H9 (cell line): ENCODE measurements at regions not wholly inside any gene's neighbourhood (a gene's known extent, or its start where the extent isn't known, plus 50 kb on each side); places are given as distances from the start of the nearest gene placed in this dataset.

Experiments used
- DNase-seq: peaks from one replicate; pipeline ENCODE4 v3.0.0-alpha.2; 2017
- H2AFZ ChIP-seq: one replicate; pipeline ENCODE4 v1.6.1; 2013; ENCODE audit warnings: mild to moderate bottlenecking, low read length, control low read depth, moderate library complexity
- H2AK5ac ChIP-seq: 2 replicates; pipeline ENCODE4 v1.6.1; 2013; ENCODE audit warnings: low read length, control low read depth, mixed read lengths; ENCODE audit not compliant: insufficient read length
- H2BK120ac ChIP-seq: one replicate; pipeline ENCODE4 v1.6.1; 2013; ENCODE audit warnings: low read depth, mild to moderate bottlenecking, low read length, control low read depth, inconsistent platforms; ENCODE audit not compliant: poor library complexity, severe bottlenecking
- H2BK12ac ChIP-seq: 2 replicates; pipeline ENCODE4 v1.6.1; 2013; ENCODE audit warnings: low read length, control low read depth, mixed read lengths, low read depth; ENCODE audit not compliant: insufficient read length
- H2BK15ac ChIP-seq: 2 replicates; pipeline ENCODE4 v1.6.1; 2013; ENCODE audit warnings: low read depth, low read length, control low read depth
- H2BK20ac ChIP-seq: one replicate; pipeline ENCODE4 v1.6.1; 2013; ENCODE audit warnings: low read depth, mild to moderate bottlenecking, low read length, control low read depth, inconsistent platforms; ENCODE audit not compliant: poor library complexity, severe bottlenecking
- H2BK5ac ChIP-seq: 2 replicates; pipeline ENCODE4 v1.6.1; 2013; ENCODE audit warnings: low read length, control low read depth, mixed read lengths; ENCODE audit not compliant: insufficient read length
- H3K14ac ChIP-seq: 2 replicates; pipeline ENCODE4 v1.6.1; 2013; ENCODE audit warnings: low read length, control low read depth; ENCODE audit not compliant: insufficient read depth
- H3K18ac ChIP-seq: 2 replicates; pipeline ENCODE4 v1.6.1; 2013; ENCODE audit warnings: low read depth, mild to moderate bottlenecking, mixed read lengths, low read length, control low read depth; ENCODE audit not compliant: insufficient read length
- H3K23ac ChIP-seq: 2 replicates; pipeline ENCODE4 v1.6.1; 2013; ENCODE audit warnings: low read length, control low read depth, mixed read lengths, low read depth; ENCODE audit not compliant: insufficient read length
- H3K23me2 ChIP-seq: 2 replicates; pipeline ENCODE4 v1.6.1; 2013; ENCODE audit warnings: low read depth, mild to moderate bottlenecking, mixed read lengths, low read length, control low read depth; ENCODE audit not compliant: insufficient read length, poor library complexity, severe bottlenecking
- H3K27ac ChIP-seq: 2 replicates; pipeline ENCODE4 v1.5.1; 2013; ENCODE audit warnings: low read length, control low read depth, mixed read lengths, low read depth; ENCODE audit not compliant: insufficient read length
- H3K27me3 ChIP-seq: 2 replicates; pipeline ENCODE4 v1.6.1; 2013; ENCODE audit warnings: low read length, control low read depth, inconsistent platforms; ENCODE audit not compliant: insufficient read depth
- H3K4ac ChIP-seq: 2 replicates; pipeline ENCODE4 v1.6.1; 2013; ENCODE audit warnings: low read depth, mild to moderate bottlenecking, control low read depth, inconsistent platforms, low read length, moderate library complexity
- H3K4me1 ChIP-seq: 2 replicates; pipeline ENCODE4 v1.6.1; 2013; ENCODE audit warnings: low read length, control low read depth, inconsistent platforms; ENCODE audit not compliant: insufficient read depth
- H3K4me2 ChIP-seq: 2 replicates; pipeline ENCODE4 v1.6.1; 2013; ENCODE audit warnings: low read length, control low read depth, mixed read lengths; ENCODE audit not compliant: insufficient read length, insufficient read depth
- H3K56ac ChIP-seq: 2 replicates; pipeline ENCODE4 v1.6.1; 2013; ENCODE audit warnings: low read depth, mild to moderate bottlenecking, mixed read lengths, low read length, control low read depth; ENCODE audit not compliant: insufficient read length
- H3K79me1 ChIP-seq: 2 replicates; pipeline ENCODE4 v1.6.1; 2013; ENCODE audit warnings: low read depth, mild to moderate bottlenecking, moderate library complexity, low read length, control low read depth, inconsistent platforms; ENCODE audit not compliant: insufficient read depth, poor library complexity, severe bottlenecking
- H3K79me2 ChIP-seq: 2 replicates; pipeline ENCODE4 v1.6.1; 2013; ENCODE audit warnings: low read length, control low read depth, inconsistent platforms; ENCODE audit not compliant: insufficient read depth
- H3K9ac ChIP-seq: 2 replicates; pipeline ENCODE4 v1.6.1; 2013; ENCODE audit warnings: low read length, control low read depth, mixed read lengths; ENCODE audit not compliant: insufficient read length; ENCODE audit errors: extremely low read depth
- H3K9me3 ChIP-seq: one replicate; pipeline ENCODE4 v1.6.1; 2013; ENCODE audit warnings: low read depth, low read length, inconsistent platforms; ENCODE audit not compliant: control insufficient read depth
- H3T11ph ChIP-seq: one replicate; pipeline ENCODE4 v1.6.1; 2013; ENCODE audit warnings: mild to moderate bottlenecking, low read length, control low read depth, inconsistent platforms
- H4K20me1 ChIP-seq: one replicate; pipeline ENCODE4 v1.6.1; 2013; ENCODE audit not compliant: control insufficient read depth, insufficient read length, insufficient read depth
- H4K5ac ChIP-seq: 2 replicates; pipeline ENCODE4 v1.6.1; 2013; ENCODE audit warnings: low read depth, mild to moderate bottlenecking, mixed read lengths, low read length, control low read depth; ENCODE audit not compliant: insufficient read length
- H4K8ac ChIP-seq: replicated peaks from 2 replicates; pipeline ENCODE4 v1.6.1; 2013; ENCODE audit warnings: low read length, control low read depth, mixed read lengths, low read depth; ENCODE audit not compliant: insufficient read length
- H4K91ac ChIP-seq: 2 replicates; pipeline ENCODE4 v1.6.1; 2013; ENCODE audit warnings: low read depth, mild to moderate bottlenecking, moderate library complexity, mixed read lengths, low read length, control low read depth; ENCODE audit not compliant: insufficient read length
- H3K27ac Mint-ChIP-seq, 3 experiments: 2 replicates in 2 of 3; 3 replicates in 1 of 3; pipeline ENCODE4 v1.8.0; 2020 to 2021; ENCODE audit warnings: mixed read lengths in 3 of 3, mild to moderate bottlenecking in 1 of 3, moderate library complexity in 1 of 3
- H3K27me3 Mint-ChIP-seq: 2 replicates; pipeline ENCODE4 v1.8.0; 2021; ENCODE audit warnings: low read depth, mild to moderate bottlenecking, moderate library complexity, mixed read lengths
- H3K36me3 Mint-ChIP-seq, 3 experiments: 2 replicates in 2 of 3; 3 replicates in 1 of 3; pipeline ENCODE4 v1.8.0; 2020 to 2021; ENCODE audit warnings: low read depth in 3 of 3, mixed read lengths in 3 of 3; ENCODE audit not compliant: insufficient read depth in 1 of 3
- H3K4me1 Mint-ChIP-seq, 2 experiments: 2 replicates each; pipeline ENCODE4 v1.8.0; 2020; ENCODE audit warnings: mixed read lengths in 2 of 2
- H3K4me3 Mint-ChIP-seq, 2 experiments: 2 replicates in 1 of 2; 3 replicates in 1 of 2; pipeline ENCODE4 v1.8.0; 2020 to 2021; ENCODE audit warnings: mild to moderate bottlenecking in 2 of 2, mixed read lengths in 2 of 2, moderate library complexity in 1 of 2
- H3K9me3 Mint-ChIP-seq, 2 experiments: 2 replicates in 1 of 2; 3 replicates in 1 of 2; pipeline ENCODE4 v1.8.0; 2020; ENCODE audit warnings: mild to moderate bottlenecking in 2 of 2, mixed read lengths in 2 of 2, moderate library complexity in 1 of 2
- WGBS: extraction: QIAGEN DNeasy Blood & Tissue Kit; methylation state at CpG from one replicate; pipeline ENCODE4 v1.1.7; 2013; ENCODE audit warnings: missing lambda C conversion rate, low lambda C conversion rate, mixed read lengths; ENCODE audit not compliant: insufficient read length; ENCODE audit errors: extremely low coverage; 5-methylcytosine and 5-hydroxymethylcytosine counted together
- TF ChIP-seq, protein P1 (sequence below): fragments of 200-600 bp; sonication (generic); conservative IDR thresholded peaks from 3 replicates; pipeline ENCODE4 v1.8.0; 2021; ENCODE audit warnings: antibody characterized with exemption, mild to moderate bottlenecking

DNA sequence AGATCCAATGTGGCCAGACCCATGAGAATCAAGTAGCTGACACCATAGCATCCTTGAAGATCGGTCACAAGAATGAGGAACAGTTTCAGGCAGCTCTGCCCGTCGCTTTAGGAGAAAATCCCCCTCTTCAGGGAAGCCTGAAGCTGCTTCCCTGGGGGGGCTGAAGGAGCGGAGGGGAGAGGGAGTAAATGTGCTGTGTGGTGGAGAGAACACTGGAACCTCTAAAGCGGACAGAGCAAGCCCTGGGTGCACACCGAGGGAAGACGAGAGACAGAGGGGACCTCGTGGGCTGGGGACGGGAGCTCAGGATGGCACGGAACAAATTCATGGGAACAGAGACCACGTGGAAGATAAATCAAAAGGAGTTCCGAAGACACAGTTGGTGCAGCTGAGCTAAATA is 154.3 kb downstream of the NDUFA10 start:
- Mint-ChIP-seq H3K27me3 (peaks cover 18% of the 10 kb centered on the region), H3K4me3 (no peak overlapping the region; a peak in 1 of 5 replicates), H3K27ac (no peak overlapping the region), H3K4me1 (peaks cover 6 to 7% of the 10 kb centered on the region in 2 experiments), H3K9me3 (no peaks in the 10 kb centered on the region), H3K36me3 (no peaks in the 10 kb centered on the region)
- H4K5ac ChIP-seq: no peak overlapping the region
- H3K23me2 ChIP-seq: no peaks in the 10 kb centered on the region
- H3T11ph ChIP-seq: no peak overlapping the region
- no peak overlapping the region for H4K8ac ChIP-seq
- TF ChIP-seq, protein P1, sequence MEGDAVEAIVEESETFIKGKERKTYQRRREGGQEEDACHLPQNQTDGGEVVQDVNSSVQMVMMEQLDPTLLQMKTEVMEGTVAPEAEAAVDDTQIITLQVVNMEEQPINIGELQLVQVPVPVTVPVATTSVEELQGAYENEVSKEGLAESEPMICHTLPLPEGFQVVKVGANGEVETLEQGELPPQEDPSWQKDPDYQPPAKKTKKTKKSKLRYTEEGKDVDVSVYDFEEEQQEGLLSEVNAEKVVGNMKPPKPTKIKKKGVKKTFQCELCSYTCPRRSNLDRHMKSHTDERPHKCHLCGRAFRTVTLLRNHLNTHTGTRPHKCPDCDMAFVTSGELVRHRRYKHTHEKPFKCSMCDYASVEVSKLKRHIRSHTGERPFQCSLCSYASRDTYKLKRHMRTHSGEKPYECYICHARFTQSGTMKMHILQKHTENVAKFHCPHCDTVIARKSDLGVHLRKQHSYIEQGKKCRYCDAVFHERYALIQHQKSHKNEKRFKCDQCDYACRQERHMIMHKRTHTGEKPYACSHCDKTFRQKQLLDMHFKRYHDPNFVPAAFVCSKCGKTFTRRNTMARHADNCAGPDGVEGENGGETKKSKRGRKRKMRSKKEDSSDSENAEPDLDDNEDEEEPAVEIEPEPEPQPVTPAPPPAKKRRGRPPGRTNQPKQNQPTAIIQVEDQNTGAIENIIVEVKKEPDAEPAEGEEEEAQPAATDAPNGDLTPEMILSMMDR: no peak
- H3K4me1 ChIP-seq: no peaks in the 10 kb centered on the region
- no peak overlapping the region for H3K9ac ChIP-seq
- no peak for DNase-seq
- no peak overlapping the region for H2BK5ac ChIP-seq
- no peak overlapping the region for H2BK120ac ChIP-seq
- no peaks in the 10 kb centered on the region for H3K79me1 ChIP-seq
- H3K14ac ChIP-seq: no peak overlapping the region
- H4K20me1 ChIP-seq: no peaks in the 10 kb centered on the region
- H2AK5ac ChIP-seq: no peak overlapping the region
- no peak overlapping the region for H2BK20ac ChIP-seq
- no peak overlapping the region for H3K23ac ChIP-seq
- H3K18ac ChIP-seq: no peak overlapping the region
- H3K9me3 ChIP-seq: peaks cover 24% of the 10 kb centered on the region
- no peak overlapping the region for H3K56ac ChIP-seq
- H3K79me2 ChIP-seq: no peaks in the 10 kb centered on the region
- no peak overlapping the region for H3K4me2 ChIP-seq
- WGBS: no CpG with 5 or more reads among the region's 12 CpGs
- no peak overlapping the region for H3K27ac ChIP-seq
- H4K91ac ChIP-seq: no peak overlapping the region
- no peaks in the 10 kb centered on the region for H3K27me3 ChIP-seq
- no peak overlapping the region for H2AFZ ChIP-seq
- H2BK15ac ChIP-seq: no peak overlapping the region
- H2BK12ac ChIP-seq: no peak overlapping the region
- H3K4ac ChIP-seq: no peak overlapping the region
